ENCODE measurements at regions not wholly inside any gene's neighbourhood (a gene's known extent, or its start where the extent isn't known, plus 50 kb on each side); places are given as distances from the start of the nearest gene placed in this dataset.

DNA sequence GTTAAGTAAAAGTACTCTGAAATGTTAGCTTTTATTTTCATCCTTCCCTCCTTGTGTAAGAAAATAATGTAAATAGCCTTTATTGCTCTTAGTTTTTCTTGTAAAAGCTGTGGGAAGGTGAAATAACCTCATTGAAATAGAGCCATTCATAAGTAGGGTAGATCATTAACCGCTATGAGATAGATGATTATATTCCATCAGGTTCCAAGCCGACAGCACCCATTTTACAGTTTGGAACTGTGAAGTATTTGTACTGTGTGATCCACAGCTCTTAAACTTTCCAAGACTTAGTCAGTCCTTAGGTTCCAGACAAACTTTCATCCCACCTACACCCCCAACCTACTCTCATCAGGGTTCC, 216.5 kb downstream of the TSHZ3 start:
- no peak for TF ChIP-seq EP300 (IDR thresholded peaks at IDR 0.05)
- TF ChIP-seq, protein P1, sequence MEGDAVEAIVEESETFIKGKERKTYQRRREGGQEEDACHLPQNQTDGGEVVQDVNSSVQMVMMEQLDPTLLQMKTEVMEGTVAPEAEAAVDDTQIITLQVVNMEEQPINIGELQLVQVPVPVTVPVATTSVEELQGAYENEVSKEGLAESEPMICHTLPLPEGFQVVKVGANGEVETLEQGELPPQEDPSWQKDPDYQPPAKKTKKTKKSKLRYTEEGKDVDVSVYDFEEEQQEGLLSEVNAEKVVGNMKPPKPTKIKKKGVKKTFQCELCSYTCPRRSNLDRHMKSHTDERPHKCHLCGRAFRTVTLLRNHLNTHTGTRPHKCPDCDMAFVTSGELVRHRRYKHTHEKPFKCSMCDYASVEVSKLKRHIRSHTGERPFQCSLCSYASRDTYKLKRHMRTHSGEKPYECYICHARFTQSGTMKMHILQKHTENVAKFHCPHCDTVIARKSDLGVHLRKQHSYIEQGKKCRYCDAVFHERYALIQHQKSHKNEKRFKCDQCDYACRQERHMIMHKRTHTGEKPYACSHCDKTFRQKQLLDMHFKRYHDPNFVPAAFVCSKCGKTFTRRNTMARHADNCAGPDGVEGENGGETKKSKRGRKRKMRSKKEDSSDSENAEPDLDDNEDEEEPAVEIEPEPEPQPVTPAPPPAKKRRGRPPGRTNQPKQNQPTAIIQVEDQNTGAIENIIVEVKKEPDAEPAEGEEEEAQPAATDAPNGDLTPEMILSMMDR (IDR thresholded peaks at IDR 0.05), result no peak
- TF ChIP-seq KDM1A (IDR thresholded peaks at IDR 0.05; ENCODE audit: low read depth), result no peak
- TF ChIP-seq, protein P2, sequence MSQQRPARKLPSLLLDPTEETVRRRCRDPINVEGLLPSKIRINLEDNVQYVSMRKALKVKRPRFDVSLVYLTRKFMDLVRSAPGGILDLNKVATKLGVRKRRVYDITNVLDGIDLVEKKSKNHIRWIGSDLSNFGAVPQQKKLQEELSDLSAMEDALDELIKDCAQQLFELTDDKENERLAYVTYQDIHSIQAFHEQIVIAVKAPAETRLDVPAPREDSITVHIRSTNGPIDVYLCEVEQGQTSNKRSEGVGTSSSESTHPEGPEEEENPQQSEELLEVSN (IDR thresholded peaks at IDR 0.05; ENCODE audit: borderline replicate concordance, low read depth), result no peak
- TF ChIP-seq, protein P3, sequence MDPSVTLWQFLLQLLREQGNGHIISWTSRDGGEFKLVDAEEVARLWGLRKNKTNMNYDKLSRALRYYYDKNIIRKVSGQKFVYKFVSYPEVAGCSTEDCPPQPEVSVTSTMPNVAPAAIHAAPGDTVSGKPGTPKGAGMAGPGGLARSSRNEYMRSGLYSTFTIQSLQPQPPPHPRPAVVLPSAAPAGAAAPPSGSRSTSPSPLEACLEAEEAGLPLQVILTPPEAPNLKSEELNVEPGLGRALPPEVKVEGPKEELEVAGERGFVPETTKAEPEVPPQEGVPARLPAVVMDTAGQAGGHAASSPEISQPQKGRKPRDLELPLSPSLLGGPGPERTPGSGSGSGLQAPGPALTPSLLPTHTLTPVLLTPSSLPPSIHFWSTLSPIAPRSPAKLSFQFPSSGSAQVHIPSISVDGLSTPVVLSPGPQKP (IDR thresholded peaks at IDR 0.05; ENCODE audit: low read depth, low read length), result no peak
- no peak for TF ChIP-seq MAZ (IDR thresholded peaks at IDR 0.05; ENCODE audit: borderline replicate concordance, low read depth, low read length)
- no peak for TF ChIP-seq RAD21 (conservative IDR thresholded peaks at IDR 0.05 in 1 of 2, IDR thresholded peaks at IDR 0.05 in 1 of 2)
